ENCODE measurements at regions not wholly inside any gene's neighbourhood (a gene's known extent, or its start where the extent isn't known, plus 50 kb on each side); places are given as distances from the start of the nearest gene placed in this dataset.

- Histone ChIP-seq H3K4me3 (ENCODE audit: low read length) (no peak overlapping the region), H3K36me3 (ENCODE audit: control insufficient read depth, insufficient read depth, low read length) (no peaks in the 10 kb centered on the region), H3K9me3 (ENCODE audit: control insufficient read depth, low read length) (no peaks in the 10 kb centered on the region), H3K9ac (ENCODE audit: low read length) (no peak overlapping the region), H3K4me1 (ENCODE audit: control insufficient read depth, insufficient read depth, low read length) (no peaks in the 10 kb centered on the region), H3K27me3 (ENCODE audit: control insufficient read depth, insufficient read depth, low read length) (no peaks in the 10 kb centered on the region)
These were observed 56.2 kb upstream of the TNPO1 start for GRCh38 chr5:72760259-72760658.

GRCh38 chr5:72752909-72753308 is 63.6 kb upstream of the TNPO1 start:
- no peak overlapping the region for H3K9ac ChIP-seq (ENCODE audit: low read length)
- no peaks in the 10 kb centered on the region for H3K4me1 ChIP-seq (ENCODE audit: control insufficient read depth, insufficient read depth, low read length)
- no peaks in the 10 kb centered on the region for H3K9me3 ChIP-seq (ENCODE audit: control insufficient read depth, low read length)
- H3K4me3 ChIP-seq (ENCODE audit: low read length) = no peak overlapping the region
- H3K36me3 ChIP-seq (ENCODE audit: control insufficient read depth, insufficient read depth, low read length) = no peaks in the 10 kb centered on the region
- no peaks in the 10 kb centered on the region for H3K27me3 ChIP-seq (ENCODE audit: control insufficient read depth, insufficient read depth, low read length)

- H3K9ac ChIP-seq (ENCODE audit: low read length) = no peak overlapping the region
- no peaks in the 10 kb centered on the region for H3K4me1 ChIP-seq (ENCODE audit: control insufficient read depth, insufficient read depth, low read length)
- no peak overlapping the region for H3K4me3 ChIP-seq (ENCODE audit: low read length)
- H3K9me3 ChIP-seq (ENCODE audit: control insufficient read depth, low read length) = no peaks in the 10 kb centered on the region
- H3K27me3 ChIP-seq (ENCODE audit: control insufficient read depth, insufficient read depth, low read length) = no peaks in the 10 kb centered on the region
- H3K36me3 ChIP-seq (ENCODE audit: control insufficient read depth, insufficient read depth, low read length) = no peaks in the 10 kb centered on the region
These were observed 67.0 kb upstream of the TNPO1 start for GRCh38 chr5:72749362-72749997.

- Histone ChIP-seq H3K9ac (ENCODE audit: low read length) (no peak overlapping the region), H3K4me1 (ENCODE audit: control insufficient read depth, insufficient read depth, low read length) (no peaks in the 10 kb centered on the region), H3K27me3 (ENCODE audit: control insufficient read depth, insufficient read depth, low read length) (no peaks in the 10 kb centered on the region), H3K36me3 (ENCODE audit: control insufficient read depth, insufficient read depth, low read length) (no peaks in the 10 kb centered on the region), H3K4me3 (ENCODE audit: low read length) (no peak overlapping the region), H3K9me3 (ENCODE audit: control insufficient read depth, low read length) (no peaks in the 10 kb centered on the region)
These were observed 68.6 kb upstream of the TNPO1 start for GRCh38 chr5:72747826-72748225.

- Histone ChIP-seq H3K36me3 (ENCODE audit: control insufficient read depth, insufficient read depth, low read length) (no peaks in the 10 kb centered on the region), H3K4me1 (ENCODE audit: control insufficient read depth, insufficient read depth, low read length) (peaks cover 4% of the 10 kb centered on the region), H3K9me3 (ENCODE audit: control insufficient read depth, low read length) (no peaks in the 10 kb centered on the region), H3K27me3 (ENCODE audit: control insufficient read depth, insufficient read depth, low read length) (no peaks in the 10 kb centered on the region), H3K9ac (ENCODE audit: low read length) (no peak overlapping the region), H3K4me3 (ENCODE audit: low read length) (no peak overlapping the region)
These were observed 69.7 kb upstream of the TNPO1 start for GRCh38 chr5:72746736-72747135.

- Histone ChIP-seq H3K4me1 (ENCODE audit: control insufficient read depth, insufficient read depth, low read length) (peaks cover 6% of the 10 kb centered on the region), H3K27me3 (ENCODE audit: control insufficient read depth, insufficient read depth, low read length) (no peaks in the 10 kb centered on the region), H3K36me3 (ENCODE audit: control insufficient read depth, insufficient read depth, low read length) (no peaks in the 10 kb centered on the region), H3K9me3 (ENCODE audit: control insufficient read depth, low read length) (no peaks in the 10 kb centered on the region), H3K9ac (ENCODE audit: low read length) (no peak overlapping the region), H3K4me3 (ENCODE audit: low read length) (no peak overlapping the region)
These were observed 72.3 kb upstream of the TNPO1 start for GRCh38 chr5:72744136-72744535.

GRCh38 chr5:72741805-72742204 is 74.7 kb upstream of the TNPO1 start:
- no peaks in the 10 kb centered on the region for H3K36me3 ChIP-seq (ENCODE audit: control insufficient read depth, insufficient read depth, low read length)

GRCh38 chr5:72733810-72734209 is 82.7 kb upstream of the TNPO1 start:
- no peaks in the 10 kb centered on the region for H3K27me3 ChIP-seq (ENCODE audit: control insufficient read depth, insufficient read depth, low read length)

More at GRCh38 chr5:72741805-72742204, 74.7 kb upstream of the TNPO1 start:
- Histone ChIP-seq H3K9ac (ENCODE audit: low read length) (no peak overlapping the region), H3K4me1 (ENCODE audit: control insufficient read depth, insufficient read depth, low read length) (peaks cover 6% of the 10 kb centered on the region), H3K9me3 (ENCODE audit: control insufficient read depth, low read length) (no peaks in the 10 kb centered on the region), H3K4me3 (ENCODE audit: low read length) (no peak overlapping the region), H3K27me3 (ENCODE audit: control insufficient read depth, insufficient read depth, low read length) (no peaks in the 10 kb centered on the region)

GRCh38 chr5:72723581-72723980 is 92.9 kb upstream of the TNPO1 start:
- Histone ChIP-seq H3K36me3 (ENCODE audit: control insufficient read depth, insufficient read depth, low read length) (no peaks in the 10 kb centered on the region), H3K27me3 (ENCODE audit: control insufficient read depth, insufficient read depth, low read length) (no peaks in the 10 kb centered on the region), H3K4me3 (ENCODE audit: low read length) (no peak overlapping the region), H3K4me1 (ENCODE audit: control insufficient read depth, insufficient read depth, low read length) (peaks cover 32% of the 10 kb centered on the region), H3K9me3 (ENCODE audit: control insufficient read depth, low read length) (no peaks in the 10 kb centered on the region), H3K9ac (ENCODE audit: low read length) (no peak overlapping the region)

More at GRCh38 chr5:72733810-72734209, 82.7 kb upstream of the TNPO1 start:
- no peak overlapping the region for H3K4me3 ChIP-seq (ENCODE audit: low read length)
- H3K9ac ChIP-seq (ENCODE audit: low read length) = no peak overlapping the region
- H3K4me1 ChIP-seq (ENCODE audit: control insufficient read depth, insufficient read depth, low read length) = peaks cover 8% of the 10 kb centered on the region
- H3K9me3 ChIP-seq (ENCODE audit: control insufficient read depth, low read length) = no peaks in the 10 kb centered on the region
- H3K36me3 ChIP-seq (ENCODE audit: control insufficient read depth, insufficient read depth, low read length) = no peaks in the 10 kb centered on the region

- H3K27me3 ChIP-seq (ENCODE audit: control insufficient read depth, insufficient read depth, low read length) = no peaks in the 10 kb centered on the region
- H3K4me1 ChIP-seq (ENCODE audit: control insufficient read depth, insufficient read depth, low read length) = peaks cover 32% of the 10 kb centered on the region
- H3K9ac ChIP-seq (ENCODE audit: low read length) = no peak overlapping the region
- no peak overlapping the region for H3K4me3 ChIP-seq (ENCODE audit: low read length)
- no peaks in the 10 kb centered on the region for H3K36me3 ChIP-seq (ENCODE audit: control insufficient read depth, insufficient read depth, low read length)
- H3K9me3 ChIP-seq (ENCODE audit: control insufficient read depth, low read length) = no peaks in the 10 kb centered on the region
These were observed 93.5 kb upstream of the TNPO1 start for GRCh38 chr5:72722792-72723452.

- H3K36me3 ChIP-seq (ENCODE audit: control insufficient read depth, insufficient read depth, low read length) = no peaks in the 10 kb centered on the region
- H3K9ac ChIP-seq (ENCODE audit: low read length) = no peak overlapping the region
- H3K4me3 ChIP-seq (ENCODE audit: low read length) = no peak overlapping the region
These were observed 94.6 kb upstream of the TNPO1 start for GRCh38 chr5:72721844-72722243.

GRCh38 chr5:72720205-72720604 is 96.3 kb upstream of the TNPO1 start:
- Histone ChIP-seq H3K27me3 (ENCODE audit: control insufficient read depth, insufficient read depth, low read length) (no peaks in the 10 kb centered on the region), H3K4me3 (ENCODE audit: low read length) (no peak overlapping the region), H3K4me1 (ENCODE audit: control insufficient read depth, insufficient read depth, low read length) (peaks cover 32% of the 10 kb centered on the region)

More at GRCh38 chr5:72721844-72722243, 94.6 kb upstream of the TNPO1 start:
- Histone ChIP-seq H3K4me1 (ENCODE audit: control insufficient read depth, insufficient read depth, low read length) (peaks cover 32% of the 10 kb centered on the region), H3K9me3 (ENCODE audit: control insufficient read depth, low read length) (no peaks in the 10 kb centered on the region), H3K27me3 (ENCODE audit: control insufficient read depth, insufficient read depth, low read length) (no peaks in the 10 kb centered on the region)

More at GRCh38 chr5:72720205-72720604, 96.3 kb upstream of the TNPO1 start:
- Histone ChIP-seq H3K9me3 (ENCODE audit: control insufficient read depth, low read length) (no peaks in the 10 kb centered on the region), H3K9ac (ENCODE audit: low read length) (no peak overlapping the region), H3K36me3 (ENCODE audit: control insufficient read depth, insufficient read depth, low read length) (no peaks in the 10 kb centered on the region)
